ENCODE measurements at regions not wholly inside any gene's neighbourhood (a gene's known extent, or its start where the extent isn't known, plus 50 kb on each side); places are given as distances from the start of the nearest gene placed in this dataset.

- TF ChIP-seq POLR2A (IDR thresholded peaks at IDR 0.05) (no peak), CTCF (IDR thresholded peaks at IDR 0.05) (no peak)
These were observed 93.7 kb upstream of the PTPN1 start for GRCh38 chr20:50416269-50417022.

All from adrenal gland (tissue), 5 donors.